NCI-H82 (cell line): ENCODE measurements at regions not wholly inside any gene's neighbourhood (a gene's known extent, or its start where the extent isn't known, plus 50 kb on each side); places are given as distances from the start of the nearest gene placed in this dataset.

ENCODE experiments used
- DNase-seq: peaks from one replicate; lab custom pipeline; 2025; lab: John Stamatoyannopoulos, UW

DNA sequence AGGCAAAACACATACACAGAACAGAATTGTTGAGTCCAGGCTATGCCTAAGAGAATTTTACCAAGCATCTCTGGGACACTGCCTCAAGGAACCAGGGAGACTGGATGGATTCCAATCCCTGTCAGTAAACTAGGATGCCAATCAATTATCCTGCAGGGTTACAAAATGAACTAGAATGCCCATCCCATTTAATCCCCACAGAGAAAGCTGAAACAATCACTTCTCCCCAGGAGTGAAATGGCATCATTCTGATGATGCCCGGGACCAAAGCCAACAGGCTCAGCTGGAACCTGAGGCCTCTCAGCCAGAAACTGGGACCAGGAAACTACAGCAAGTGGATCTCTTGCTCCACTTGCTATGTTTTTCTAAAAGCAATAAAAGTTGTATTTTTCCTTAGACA, 130.0 kb upstream of the TJP1 start:
- DNase-seq = no peak

DNA sequence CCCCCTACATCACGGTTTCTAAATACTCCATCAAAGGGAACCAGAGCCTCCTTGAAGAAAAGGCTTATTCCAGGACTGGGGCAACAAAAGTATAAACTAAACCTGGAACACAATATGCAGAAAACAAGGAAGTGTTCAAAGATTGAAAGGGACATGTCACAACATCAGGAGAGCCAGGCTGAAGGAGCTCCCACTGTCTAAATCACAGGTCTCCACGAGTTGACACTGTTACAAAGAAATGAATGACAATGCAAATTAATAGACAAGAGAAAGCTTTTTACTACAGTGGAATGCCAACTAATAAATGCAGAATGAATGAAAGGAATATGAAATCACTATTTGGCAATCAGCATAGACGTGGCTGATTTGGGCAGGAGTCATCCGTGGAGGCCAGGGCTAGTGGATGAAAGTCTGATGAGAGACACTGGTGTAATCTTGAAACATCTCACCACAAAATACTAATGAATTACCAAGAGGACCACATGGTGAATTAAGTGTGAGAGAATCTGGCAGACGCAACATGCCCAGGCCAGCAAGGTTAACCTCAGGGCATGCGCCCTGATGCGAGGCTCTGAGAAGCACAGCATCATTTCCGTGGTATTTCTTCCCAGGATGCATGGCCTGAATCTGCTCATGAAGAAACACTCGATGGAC, 123.8 kb upstream of the TJP1 start:
- DNase-seq = no peak

DNA sequence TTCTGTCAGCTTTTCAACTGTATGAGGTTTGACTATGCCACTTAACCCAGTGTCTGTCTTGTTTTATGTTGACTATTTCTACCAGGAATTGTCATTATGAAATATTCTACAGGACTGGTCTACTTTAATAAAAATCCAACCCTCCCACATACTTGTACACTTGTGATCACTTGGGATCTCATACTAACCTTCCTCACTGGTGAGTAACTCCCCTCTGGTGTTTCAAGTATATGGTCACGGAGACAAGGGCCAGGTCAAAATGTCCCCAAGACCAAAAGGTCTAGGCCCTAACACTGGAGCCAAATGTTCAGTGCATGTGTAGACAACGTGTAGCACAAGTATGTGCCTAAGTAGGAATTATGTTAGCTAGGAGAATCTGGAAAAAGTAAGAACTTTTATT, 122.7 kb upstream of the TJP1 start:
- no peak for DNase-seq

DNA sequence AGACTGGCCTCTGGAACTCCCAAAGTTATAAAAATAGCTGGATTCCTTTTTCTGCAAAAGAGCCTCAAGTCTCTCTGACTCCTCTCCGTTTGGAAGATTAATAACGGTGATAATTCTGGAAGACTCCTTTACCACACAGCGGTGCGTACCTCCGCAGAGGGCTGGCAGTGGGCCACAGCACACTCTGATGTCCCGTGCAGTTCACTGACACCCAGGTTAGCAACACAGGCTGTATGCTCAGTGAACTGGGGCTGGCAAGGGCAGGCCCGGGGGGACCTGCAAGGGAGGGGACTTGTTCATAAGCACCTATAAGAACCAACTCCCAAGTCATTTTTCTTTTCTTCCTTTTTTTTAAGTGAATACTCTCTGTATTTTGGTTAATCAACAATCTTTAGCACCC, 120.3 kb upstream of the TJP1 start:
- DNase-seq = no peak

DNA sequence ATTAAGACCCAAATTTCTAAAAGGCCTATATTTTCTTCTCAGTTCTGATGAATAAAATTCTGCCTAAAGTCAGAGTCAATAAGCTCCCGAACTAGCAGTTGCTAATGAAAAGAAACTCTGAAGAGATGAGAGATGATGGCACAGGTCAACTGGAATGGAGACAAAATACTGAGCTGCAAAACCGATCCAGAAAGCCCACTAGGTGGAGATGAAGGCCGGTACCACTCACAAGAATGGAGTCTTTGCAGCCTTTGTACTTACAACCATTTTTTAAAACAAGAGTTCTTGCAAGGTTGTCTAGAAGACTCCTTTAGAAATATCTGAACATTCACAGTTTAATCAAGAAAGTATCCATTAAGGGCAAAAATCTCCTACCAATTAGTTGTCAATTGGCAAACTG, 119.9 kb upstream of the TJP1 start:
- DNase-seq = peak; percentile 13

DNA sequence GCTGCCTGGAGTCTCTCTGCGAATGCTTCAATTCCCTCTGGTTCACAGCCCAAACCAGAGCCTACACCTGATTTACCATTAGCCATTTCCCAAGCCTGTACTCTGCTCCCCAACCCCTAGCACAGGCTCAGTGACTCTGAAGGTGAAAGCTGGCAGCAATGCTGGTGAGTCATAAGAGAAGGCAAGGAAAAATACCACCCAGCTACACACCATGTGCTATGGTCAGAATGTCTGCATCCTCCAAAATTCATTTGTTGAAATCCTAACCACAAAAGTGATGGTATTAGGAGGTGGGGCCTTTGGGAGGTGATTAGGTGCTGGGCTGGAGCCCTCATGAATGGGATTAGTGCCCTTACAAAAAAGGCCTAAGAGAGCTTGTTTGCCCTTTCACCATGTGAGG, 117.1 kb upstream of the TJP1 start:
- DNase-seq = no peak

DNA sequence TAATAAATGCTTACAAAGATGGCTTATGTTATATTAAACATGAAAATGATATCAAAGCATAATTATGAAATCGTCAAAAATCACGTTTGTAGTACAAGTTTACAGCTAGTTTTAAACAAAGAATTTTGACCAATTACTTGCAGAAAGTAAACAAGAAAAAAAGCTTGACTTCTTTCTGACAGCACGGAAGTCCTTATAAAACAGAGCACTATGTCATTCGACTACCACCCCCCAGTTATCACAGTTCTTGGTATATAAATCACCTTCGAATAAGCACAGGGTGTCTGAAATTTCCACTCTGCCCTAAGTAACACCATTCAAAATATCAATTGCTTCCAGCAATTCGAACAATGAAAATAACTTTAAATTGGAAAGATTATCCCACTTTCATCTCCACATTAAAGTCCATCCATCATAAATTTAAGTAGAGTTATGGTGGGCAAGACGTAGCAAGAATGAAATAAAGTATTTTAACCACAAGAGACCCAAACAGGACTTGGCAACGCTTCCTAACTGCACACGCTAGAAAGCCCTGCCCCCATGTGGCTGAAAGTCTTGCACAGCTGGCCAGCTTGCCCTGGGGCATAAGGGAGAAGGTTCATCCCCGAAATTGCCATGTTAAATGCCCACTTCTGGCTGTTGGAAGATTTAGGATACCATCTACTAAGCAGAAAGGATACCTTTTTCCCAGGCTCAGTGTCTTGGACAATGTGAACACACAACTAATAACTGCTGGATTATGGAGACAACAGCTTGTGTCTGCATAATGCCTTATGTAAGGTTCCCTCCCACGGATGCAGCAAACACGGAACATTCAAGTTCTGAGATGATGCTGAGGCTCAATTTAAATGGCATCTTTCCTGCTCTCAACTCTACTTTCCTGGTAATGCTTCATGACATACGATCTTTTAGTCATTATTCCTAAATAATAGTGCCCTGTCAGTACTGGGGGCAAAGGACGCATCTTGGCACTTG, 116.4 kb upstream of the TJP1 start:
- no peak for DNase-seq

DNA sequence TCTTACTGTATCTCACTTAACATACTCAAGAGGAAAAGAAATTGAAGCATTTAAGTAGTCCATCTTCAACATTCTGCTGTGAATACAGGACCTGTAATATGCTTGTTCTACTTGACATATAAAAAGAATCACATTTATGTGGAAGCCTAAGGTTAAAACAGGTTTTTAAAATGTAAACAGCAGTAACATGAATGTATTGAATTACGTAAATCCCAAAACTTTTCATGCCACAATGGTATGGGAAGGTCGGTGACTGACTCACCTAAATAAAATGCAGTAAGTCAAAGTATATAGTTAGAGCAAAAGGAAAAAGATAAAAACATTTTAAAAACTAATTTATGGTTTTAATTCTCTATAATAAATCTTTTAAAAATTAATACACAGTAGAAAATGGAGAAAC, 115.7 kb upstream of the TJP1 start:
- no peak for DNase-seq

DNA sequence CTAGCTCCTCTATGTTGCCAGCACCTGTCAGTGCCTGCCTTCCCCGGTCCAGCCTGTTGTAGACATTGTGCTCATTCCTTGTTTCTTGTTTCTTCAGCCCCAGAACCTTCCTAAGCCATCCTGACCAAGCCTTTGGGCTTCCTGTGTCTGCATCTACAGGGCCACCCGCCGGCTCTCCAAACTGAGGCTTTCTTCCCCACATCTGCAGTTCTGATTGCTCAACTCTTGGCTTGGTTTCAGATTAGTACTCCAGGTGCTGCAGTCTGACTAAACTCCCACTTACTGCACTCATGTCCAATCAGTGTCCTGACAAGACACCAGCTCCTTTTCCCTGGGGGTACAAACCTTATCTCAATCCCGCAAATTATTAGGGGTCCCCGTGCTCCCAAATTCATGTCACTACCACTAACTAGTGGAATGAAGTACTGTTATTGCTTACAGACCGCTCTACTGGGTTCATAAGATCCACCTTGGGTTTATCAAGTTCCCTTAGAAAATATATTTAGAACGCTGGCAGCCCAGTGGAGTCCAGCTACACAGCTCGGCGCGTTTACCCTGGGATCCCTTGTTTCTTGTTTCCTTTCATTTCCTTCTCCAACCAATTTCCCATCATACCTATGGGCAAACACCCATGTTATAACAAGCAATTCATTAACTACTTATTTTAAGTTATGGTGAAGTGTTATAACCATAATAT, 114.2 kb upstream of the TJP1 start:
- DNase-seq = no peak

DNA sequence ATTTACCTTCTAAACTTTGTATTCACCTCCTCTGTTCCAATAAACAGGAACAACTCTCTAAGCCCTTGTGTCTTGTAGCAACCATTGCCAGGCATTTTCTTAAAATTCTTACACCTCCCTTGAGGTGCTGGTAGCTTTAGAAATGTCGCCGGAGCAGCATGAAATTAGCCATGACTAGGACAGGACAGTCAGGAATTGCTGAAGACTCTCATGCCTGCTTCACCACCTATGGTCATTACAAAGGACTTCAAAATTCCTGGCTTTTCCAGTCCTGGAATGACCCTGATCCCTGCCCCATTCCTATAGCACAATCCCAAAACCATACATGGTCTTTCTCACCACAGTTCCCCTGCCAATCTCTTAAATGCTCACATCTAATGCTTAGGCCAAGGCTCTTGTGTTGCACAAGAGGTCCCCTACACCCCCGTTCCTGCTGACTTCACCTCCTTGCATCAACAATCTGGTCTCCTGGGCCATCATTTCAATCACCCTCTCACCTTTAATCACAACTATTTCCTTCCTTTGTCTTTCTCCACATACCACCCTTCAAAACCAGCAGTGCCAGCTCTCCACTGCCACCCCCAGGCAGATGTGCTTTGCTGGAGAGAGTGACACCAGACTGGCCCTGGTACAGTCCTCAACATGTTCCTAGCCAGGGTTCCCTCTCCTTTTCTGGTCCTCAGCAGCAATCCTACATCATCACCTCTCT, 113.2 kb upstream of the TJP1 start:
- peak; percentile 5 for DNase-seq

DNA sequence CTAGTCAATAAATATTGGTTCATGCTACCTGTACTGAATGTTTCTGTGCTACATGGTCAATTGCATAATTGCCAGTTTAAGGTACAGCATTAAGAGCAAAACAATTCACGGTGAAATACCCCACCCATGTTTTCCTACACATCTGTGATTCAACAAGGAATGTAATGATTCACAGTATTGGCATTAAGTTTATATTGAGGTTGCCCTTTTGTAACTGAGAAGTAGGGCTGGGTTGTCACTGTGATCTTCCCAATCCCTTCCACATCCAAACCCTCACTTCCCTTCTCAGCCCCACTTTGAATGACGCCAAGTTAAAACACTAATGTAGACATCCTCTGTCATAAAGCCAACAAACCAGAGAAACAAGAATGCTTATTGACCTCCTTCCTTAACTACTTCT, 112.0 kb upstream of the TJP1 start:
- no peak for DNase-seq

DNA sequence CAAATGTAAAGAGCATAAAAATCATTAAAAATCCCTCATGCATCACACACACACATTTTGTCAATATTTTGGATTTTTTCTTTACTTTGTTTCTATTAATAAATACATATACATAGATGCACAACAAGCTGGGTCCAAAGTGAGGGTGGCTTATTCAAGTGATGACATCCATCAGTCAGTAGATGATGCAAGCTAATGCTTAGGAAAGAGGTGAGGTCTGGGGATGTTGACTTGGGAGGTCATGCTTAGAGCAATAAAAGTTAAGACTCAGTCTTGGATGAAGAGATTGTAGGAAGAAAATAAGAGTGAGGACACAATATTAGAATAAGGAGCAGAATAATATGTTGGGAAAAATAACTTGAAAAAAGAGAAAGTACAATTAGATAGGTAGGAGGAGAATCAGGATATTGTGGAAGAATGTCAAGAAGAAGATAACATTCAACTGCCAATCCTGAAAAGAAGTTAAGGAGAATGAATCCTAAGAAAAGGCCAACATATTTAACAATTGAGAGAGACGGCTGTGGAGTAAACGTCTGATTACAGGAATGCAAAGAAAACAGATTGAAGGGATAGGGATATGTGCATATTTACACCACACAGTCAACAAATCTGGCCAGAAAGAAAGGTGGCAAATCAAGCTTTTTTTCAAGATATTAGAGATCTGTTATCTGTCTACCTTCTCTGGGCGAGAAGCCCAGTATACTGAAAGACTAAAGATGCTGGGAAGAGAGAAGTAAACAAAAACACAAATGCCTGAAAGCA, 111.0 kb upstream of the TJP1 start:
- no peak for DNase-seq

DNA sequence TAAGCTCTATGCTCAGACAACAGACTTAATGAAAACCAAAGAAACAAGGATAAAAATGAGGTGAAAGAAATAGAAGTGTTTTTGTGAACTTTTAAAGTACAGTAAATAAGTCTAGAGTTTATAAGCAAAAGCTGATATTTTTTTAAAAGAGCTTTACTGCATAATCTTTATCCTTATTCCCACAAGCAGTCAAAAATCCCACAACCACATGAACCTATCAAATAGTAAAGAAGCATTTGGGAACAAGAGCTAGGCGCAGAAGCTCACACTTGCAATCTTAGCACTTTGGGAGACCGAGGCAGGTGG, 103.8 kb upstream of the TJP1 start:
- DNase-seq = no peak

DNA sequence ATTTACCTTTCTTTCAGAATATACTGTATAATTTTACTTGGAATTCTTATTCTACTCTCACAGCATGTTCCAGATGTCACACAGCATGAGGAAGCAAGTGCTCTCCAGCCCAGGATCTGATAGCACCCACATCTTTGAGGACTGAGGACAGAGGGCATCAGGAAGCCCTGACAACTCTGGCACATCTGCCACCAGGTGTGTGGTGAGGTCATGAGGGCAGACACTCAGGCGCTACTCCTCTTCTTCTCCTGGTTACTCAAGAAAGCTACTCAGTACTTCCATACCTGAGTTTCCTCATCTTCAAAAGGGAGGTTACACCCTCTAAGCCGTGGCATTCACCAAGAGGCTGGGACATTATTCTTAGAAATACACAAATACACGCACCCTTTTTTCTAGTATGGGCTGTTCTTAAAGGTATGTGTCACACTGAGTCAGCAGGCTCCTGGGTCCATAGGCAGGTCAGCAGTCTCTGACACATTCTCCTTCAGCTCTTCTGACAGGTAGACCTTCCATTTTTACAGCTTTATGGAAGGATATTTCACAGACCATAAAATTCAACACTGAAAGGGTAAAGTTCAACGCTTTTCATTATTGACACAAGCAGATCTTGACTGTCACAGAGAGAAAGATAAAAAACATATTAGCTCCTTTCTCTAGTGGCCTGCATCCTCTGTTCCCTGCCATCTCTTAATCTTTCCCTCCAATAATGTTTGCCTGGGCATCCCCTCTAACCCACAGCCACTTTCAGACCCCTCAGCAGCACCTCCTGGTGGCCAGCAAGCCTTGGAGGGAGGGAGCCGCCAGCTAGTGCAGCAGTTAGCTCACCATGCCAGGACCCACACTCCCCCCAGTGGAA, 103.2 kb upstream of the TJP1 start:
- DNase-seq = peak; percentile 79

DNA sequence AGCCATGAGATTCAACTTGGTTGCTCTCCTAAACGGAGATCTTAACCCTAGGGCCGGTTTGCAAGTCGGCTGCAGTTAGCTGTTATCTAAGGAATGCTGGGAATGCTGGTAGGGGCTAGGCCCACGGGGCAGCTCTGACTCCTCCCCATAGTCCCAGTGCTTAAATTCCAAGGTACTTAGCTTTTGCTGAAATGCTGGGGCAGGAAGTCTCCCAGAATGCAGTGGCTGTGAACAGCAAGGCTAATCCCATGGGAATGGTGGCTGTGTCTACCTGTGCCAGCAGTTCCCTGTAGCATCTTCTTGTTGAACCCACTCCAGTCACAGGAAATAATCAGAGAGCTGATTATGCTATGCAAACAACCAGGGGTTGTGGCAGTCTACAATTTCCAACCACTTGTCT, 102.5 kb upstream of the TJP1 start:
- DNase-seq = peak; percentile 16

DNA sequence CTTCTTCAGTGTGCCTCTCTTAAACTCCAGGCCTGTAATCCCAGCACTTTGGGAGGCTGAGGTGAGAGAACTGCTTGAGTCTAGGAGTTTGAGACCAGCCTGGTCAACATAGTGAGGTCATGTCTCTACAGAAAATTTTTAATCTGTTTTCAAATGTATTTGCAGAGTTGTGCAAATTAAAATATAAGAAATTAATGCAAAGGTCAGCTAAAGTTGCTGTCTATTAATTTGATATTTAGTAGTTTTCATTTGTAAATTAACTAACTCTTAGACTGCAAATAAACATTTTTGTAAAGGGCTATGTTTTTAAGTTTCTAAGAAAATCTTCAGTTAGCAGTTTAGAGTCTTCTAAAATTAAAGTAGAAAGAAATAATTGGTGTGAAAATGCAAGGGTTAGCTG, 99.9 kb upstream of the TJP1 start:
- DNase-seq = no peak

DNA sequence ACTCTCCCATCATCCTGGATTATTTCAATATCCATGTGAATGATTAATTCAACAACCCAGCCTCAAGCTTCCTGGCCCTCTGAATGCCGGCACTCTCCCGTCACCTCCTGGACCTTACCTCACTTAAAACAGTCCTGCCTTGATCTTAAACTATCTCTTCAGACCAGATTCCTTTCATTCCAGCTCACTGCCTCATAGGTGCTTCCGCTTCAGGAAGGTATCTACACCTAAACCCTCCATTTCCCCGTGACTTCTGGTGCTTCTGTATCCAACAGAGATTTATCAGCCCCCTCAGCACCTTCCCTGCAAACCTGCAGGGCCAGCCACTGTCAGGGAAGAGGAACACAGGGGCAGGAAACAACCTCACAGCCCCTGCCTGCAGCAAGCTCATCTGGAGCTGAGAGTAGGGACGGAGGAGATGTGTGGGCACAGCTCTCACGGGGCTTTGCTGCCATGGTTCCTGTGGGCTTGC, 98.9 kb upstream of the TJP1 start:
- no peak for DNase-seq

DNA sequence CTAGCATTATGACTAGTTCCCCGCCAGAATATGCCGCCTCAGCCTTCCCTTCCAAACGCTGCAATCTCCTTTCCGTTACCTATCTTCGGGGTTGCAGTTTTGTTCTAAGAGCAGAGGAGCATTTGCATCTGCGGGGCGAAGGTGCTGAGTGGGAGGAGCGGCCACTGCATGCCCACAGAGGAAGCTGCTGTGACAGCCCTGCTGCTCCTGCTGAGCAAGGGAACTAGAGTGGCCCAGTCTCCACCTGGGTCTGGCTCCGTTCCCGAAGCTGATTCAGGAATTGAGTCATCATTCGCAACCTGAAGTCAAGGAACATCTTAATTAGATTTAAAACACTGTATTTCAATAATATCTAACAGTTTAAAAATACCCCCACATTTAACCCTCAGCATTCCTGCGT, 98.2 kb upstream of the TJP1 start:
- DNase-seq = no peak

DNA sequence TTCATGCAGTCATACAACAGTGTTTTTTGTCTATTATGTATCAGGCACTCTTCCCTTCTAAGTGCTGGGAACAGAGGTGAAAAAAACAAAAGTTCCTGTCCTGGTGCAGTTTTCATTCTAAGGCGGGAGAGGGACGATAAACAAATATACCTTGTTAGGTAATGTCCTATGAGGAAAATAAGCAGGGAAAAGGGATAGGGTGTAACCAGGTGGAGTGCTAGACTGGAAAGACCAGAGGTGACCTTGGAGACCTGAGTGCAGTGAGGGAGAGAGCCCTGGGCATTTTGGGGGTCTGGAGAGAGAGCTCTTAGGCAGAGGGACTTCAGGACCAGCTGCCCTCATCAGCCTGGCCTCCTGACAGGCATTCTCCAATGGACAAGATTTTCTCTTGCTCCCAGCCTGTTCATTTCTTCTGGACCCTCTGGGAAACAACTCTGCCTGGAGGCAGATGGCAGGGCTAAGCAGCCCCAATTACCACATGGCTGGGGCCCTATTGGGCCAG, 97.2 kb upstream of the TJP1 start:
- DNase-seq = no peak
